Glomerular visceral epithelial cell (primary cell): ENCODE measurements at regions not wholly inside any gene's neighbourhood (a gene's known extent, or its start where the extent isn't known, plus 50 kb on each side); places are given as distances from the start of the nearest gene placed in this dataset.
"Not testable (repeated sequence)": the region's sequence is repeated elsewhere in the genome, so short reads cannot be mapped to it uniquely, and the experiment has no call there.

Experiments
- DNase-seq: peaks from one replicate; pipeline ENCODE4 v3.0.0-alpha.2; 2016; ENCODE audit errors: extremely low spot score

DNA sequence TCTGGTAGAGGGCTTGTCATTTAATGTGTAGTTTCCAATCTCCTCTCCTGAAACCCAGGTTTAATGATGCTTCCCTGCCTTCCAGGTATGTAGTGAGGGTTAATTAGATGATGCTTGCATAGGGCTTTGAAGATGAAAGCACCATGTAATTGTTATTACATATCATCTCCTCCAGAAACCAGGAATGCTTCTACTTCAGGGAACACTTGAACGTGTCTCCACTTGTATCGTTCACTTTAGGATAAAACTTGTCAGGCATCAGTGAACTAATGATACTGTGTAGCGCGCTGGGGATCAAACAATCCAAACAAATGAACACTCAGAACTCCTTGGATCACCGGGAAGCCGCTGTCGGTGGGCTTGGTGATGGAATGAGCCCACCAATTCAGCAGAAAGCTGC, 260.9 kb upstream of the FZD8 start:
- DNase-seq: no peak

- DNase-seq: no peak
Observed at GRCh38 chr10:35898716-35899440, 256.8 kb upstream of the FZD8 start.

DNA sequence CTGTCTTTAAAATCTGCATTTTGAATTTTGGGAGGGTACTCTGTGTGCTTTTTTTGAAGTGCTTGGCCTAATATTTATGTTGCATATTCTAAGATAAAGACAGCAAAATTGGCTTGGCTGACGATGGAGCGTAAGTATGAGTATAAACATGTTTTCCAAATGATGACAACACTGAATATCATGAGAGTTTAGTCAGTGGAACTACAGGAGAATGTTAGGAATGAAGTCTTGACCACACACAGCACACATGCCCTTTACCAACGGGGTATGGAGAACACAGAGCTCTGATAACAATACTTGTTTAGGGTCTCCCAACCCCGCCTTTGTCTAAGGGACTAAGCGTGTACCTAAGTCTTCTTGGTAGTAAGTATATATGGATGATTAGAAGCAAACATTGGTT, 253.9 kb upstream of the FZD8 start:
- DNase-seq: no peak

- no peak for DNase-seq
Observed at GRCh38 chr10:35895331-35895730, 253.2 kb upstream of the FZD8 start.

- no peak for DNase-seq
Observed at GRCh38 chr10:35892526-35892925, 250.4 kb upstream of the FZD8 start.

DNA sequence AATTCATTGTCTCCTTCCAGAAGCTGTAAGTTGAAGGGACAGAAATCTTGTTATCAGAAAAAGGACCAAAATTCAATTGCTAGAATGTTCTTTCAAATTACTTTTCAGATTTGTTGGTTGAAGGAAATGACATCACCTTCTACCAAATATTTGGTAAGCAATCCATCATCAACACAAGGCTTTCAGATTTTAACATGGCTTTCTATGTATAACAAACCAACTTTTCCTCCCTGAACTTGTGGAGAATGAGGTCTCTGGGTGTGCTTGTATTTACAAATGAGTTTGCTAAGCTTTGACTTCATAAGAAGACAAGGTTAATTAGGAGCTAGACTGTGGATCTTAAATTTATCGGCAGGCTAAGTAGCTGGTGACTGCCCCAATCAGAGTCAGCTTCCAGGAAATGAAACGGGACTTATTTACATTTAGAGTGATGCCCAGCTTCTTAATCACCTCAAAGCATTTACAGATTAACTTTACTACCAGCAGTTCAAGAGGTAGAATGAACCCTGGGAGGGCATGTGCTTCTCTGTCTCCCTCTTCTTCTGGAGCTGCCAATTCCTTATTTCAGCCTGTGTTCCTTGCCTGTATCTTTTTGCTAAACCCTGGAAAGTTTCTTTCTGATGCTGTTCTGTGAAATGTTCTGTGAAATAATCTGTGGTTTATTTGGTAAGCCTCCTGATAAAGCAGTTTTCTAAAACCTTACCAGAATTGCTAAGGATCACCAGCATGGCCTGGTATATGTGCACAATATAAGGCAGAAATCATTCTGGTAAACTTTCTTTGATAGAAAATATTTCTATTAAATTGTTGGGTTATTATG, 248.8 kb upstream of the FZD8 start:
- no peak for DNase-seq

GRCh38 chr10:35889971-35890675, 248.0 kb upstream of the FZD8 start:
- no peak for DNase-seq

GRCh38 chr10:35889226-35889625, 247.1 kb upstream of the FZD8 start:
- DNase-seq: no peak

- no peak for DNase-seq
Observed at GRCh38 chr10:35888400-35888799, 246.3 kb upstream of the FZD8 start.

DNA sequence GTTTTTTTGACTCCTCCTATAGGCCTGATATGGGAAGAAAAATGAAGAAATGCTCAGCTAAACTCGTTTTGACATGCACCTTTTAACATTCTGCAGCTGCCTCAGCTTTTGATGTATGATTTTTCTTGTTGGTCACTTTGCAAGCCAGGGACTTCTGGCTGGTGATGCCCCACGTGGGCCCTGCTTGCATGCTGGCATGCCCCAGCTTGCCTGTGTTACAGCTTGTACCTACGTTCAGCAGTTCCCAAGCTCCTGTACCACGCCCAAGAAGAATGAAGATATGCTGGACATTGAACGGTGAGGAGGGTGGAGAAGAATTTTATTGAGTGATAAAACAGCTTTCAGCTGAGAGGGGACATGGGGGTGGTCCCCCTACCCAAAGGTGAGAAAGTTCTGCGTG, 245.6 kb upstream of the FZD8 start:
- no peak for DNase-seq

GRCh38 chr10:35885076-35885475, 243.0 kb upstream of the FZD8 start:
- DNase-seq: no peak

DNA sequence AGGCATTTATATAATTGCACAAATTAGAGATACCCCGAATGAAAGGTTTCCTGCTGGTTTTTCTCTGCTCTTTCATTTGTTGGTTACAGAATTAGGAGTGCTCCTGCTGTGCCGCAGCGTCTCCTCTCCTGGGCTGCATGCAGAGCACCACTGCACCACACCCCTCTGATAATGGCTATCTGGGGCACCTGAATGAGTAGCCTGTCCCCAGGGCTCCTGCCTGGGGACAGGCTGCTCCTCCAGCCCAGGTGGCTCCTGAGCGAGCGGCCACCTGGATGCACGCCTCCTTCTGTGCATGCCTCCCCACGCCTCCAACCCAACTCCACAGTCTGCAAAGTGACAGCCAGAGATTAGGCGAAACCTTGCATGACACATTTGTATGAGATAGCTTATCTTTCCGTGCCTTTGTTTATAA, 242.6 kb upstream of the FZD8 start:
- DNase-seq: no peak

- DNase-seq: no peak
Observed at GRCh38 chr10:35882422-35883150, 240.5 kb upstream of the FZD8 start.

GRCh38 chr10:35881320-35881719, 239.2 kb upstream of the FZD8 start:
- DNase-seq: no peak

DNA sequence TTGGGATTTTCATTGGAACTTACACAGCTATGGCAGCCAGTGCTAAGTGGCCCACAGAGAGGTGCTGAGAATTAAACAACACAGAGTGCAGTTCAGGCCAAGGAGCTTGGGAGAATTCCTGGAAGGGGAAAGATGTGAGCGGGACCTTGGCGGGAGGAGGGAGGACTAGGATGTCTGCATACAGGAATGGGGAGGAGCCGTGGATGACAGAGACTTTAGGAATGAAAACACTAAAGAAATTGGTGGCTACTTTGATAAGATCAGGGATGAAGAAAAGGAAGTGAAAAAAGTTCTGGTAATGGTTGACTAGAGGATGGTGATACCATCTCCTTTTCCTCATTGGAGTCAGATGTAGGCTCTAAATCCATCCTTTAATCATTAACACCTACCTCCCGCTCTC, 234.2 kb upstream of the FZD8 start:
- no peak for DNase-seq

DNA sequence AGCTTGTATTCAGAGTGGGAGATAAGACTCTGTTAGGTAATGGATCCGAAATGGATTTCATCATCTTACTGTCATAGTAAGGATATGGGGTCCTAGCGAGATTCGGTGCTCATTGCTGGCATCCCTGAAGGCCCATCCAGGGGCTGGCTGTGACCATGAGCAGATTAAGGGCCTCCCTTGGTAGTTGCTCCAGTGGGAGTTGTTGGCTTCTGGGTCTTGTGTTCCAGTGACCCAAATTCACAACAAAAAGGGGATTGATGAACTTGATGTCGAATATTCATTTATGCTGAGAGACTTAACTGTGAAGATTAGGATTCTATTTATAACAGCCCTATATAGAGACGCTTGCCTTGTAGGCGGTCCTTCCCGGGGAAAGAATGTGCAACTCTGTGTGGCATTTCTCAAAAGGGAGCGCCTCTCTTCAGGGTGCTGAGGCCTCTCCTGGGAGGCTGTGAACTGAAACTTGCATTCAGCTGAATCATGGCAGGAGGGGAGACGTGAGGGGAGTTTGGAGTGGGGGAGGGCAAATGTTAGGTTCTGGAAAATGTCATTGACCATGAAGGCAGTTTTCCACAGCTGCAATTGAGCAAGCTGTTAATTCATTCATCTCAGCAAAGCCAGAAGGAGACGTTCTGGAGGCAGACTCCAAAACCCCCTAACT, 233.1 kb upstream of the FZD8 start:
- no peak for DNase-seq

GRCh38 chr10:35874311-35875015, 232.4 kb upstream of the FZD8 start:
- no peak for DNase-seq

- no peak for DNase-seq
Observed at GRCh38 chr10:35872671-35873070, 230.6 kb upstream of the FZD8 start.

DNA sequence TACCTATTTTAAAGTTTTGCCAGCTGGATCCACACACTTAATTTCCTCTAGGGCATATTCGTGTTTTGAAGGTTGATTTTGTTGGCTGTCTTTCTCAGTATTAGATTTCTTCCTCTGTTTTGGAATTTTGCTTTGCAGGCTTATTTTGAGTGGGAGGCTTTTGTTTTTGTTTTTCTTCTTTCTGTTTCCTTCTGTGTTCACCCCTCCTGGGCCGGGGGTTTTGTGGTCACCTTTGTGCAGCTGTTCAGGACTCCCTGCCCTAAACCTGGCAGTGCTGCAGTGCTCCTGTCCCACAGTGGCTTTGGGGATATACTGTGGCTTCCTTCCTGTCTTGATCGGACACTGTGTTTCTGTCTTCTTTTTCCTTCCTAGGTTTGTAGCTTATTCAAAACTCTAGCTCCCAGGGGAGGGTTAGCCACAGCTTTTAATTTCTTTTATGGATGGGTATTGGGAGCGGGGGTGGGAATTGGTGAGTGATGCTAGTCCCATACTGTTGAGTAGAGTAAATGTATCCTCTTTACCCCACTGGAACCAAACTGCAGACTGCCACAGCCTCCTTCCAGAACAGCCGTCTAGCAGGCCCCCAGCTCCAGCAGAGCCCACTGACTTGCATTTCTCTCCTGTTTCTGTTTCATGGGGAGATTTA, 228.7 kb upstream of the FZD8 start:
- no peak for DNase-seq

GRCh38 chr10:35858676-35859283, 216.7 kb upstream of the FZD8 start:
- DNase-seq: not testable (repeated sequence)
